Liver (tissue), 8 donors: ENCODE measurements at regions not wholly inside any gene's neighbourhood (a gene's known extent, or its start where the extent isn't known, plus 50 kb on each side); places are given as distances from the start of the nearest gene placed in this dataset.

ENCODE experiments used
- DNase-seq: peaks from one replicate; pipeline ENCODE4 v3.0.0-alpha.2; 2017; ENCODE audit warnings: low spot score
- H3K27ac ChIP-seq, 2 donors: one replicate each; pipeline ENCODE4 v1.7.0; 2013; ENCODE audit warnings: inconsistent platforms in 2 of 2, low read length in 2 of 2, control low read depth in 1 of 2, low read depth in 1 of 2, mild to moderate bottlenecking in 1 of 2
- H3K27me3 ChIP-seq, 4 donors: one replicate each; pipeline versions ENCODE4 v1.6.1 to v1.7.0; 2013; ENCODE audit warnings: low read length in 3 of 4, inconsistent platforms in 1 of 4, mild to moderate bottlenecking in 1 of 4, moderate library complexity in 1 of 4; ENCODE audit not compliant: control insufficient read depth in 4 of 4, insufficient read depth in 4 of 4
- H3K36me3 ChIP-seq, 4 donors: one replicate each; pipeline versions ENCODE4 v1.6.1 to v1.7.0; 2013; ENCODE audit warnings: low read length in 3 of 4, mild to moderate bottlenecking in 3 of 4, low read depth in 1 of 4, moderate library complexity in 1 of 4; ENCODE audit not compliant: control insufficient read depth in 4 of 4, insufficient read depth in 3 of 4
- H3K4me1 ChIP-seq, 4 donors: one replicate each; pipeline versions ENCODE4 v1.6.1 to v1.7.0; 2013; ENCODE audit warnings: low read length in 3 of 4, mild to moderate bottlenecking in 3 of 4, moderate library complexity in 1 of 4; ENCODE audit not compliant: control insufficient read depth in 4 of 4, insufficient read depth in 4 of 4
- H3K4me3 ChIP-seq, 3 donors: one replicate each; pipeline versions ENCODE4 v1.6.1 to v1.7.0; 2013; ENCODE audit warnings: low read length in 3 of 3, control low read depth in 1 of 3, low read depth in 1 of 3, mild to moderate bottlenecking in 1 of 3
- H3K9ac ChIP-seq, 2 donors: one replicate each; pipeline ENCODE4 v1.7.0; 2013; ENCODE audit warnings: low read length in 2 of 2, mild to moderate bottlenecking in 2 of 2, moderate library complexity in 2 of 2, control low read depth in 1 of 2, low read depth in 1 of 2
- H3K9me3 ChIP-seq, 4 donors: one replicate each; pipeline versions ENCODE4 v1.6.1 to v1.7.0; 2013; ENCODE audit warnings: low read length in 3 of 4; ENCODE audit not compliant: control insufficient read depth in 4 of 4
- ATF3 ChIP-seq: IDR thresholded peaks from 2 replicates; pipeline ENCODE4 v1.6.1; 2016; ENCODE audit warnings: antibody characterized with exemption
- CTCF ChIP-seq: fragments of 150-350 bp; IDR thresholded peaks from 2 replicates; pipeline ENCODE4 v1.5.1; 2017; ENCODE audit warnings: improper control_type of control experiment, low read depth, low read length; ENCODE audit not compliant: missing input control
- FOXA1 ChIP-seq: IDR thresholded peaks from 2 replicates; pipeline ENCODE4 v1.6.1; 2016; ENCODE audit warnings: antibody characterized with exemption
- HNF4A ChIP-seq, 2 donors: conservative IDR thresholded peaks; 2 replicates each; pipeline ENCODE4 v1.6.1; 2016; ENCODE audit warnings: antibody characterized with exemption in 2 of 2, mild to moderate bottlenecking in 2 of 2
- HNF4G ChIP-seq: IDR thresholded peaks from 2 replicates; pipeline ENCODE4 v1.6.1; 2016; ENCODE audit warnings: antibody characterized with exemption
- JUND ChIP-seq, 2 donors: IDR thresholded peaks; 2 replicates each; pipeline ENCODE4 v1.6.1; 2016; ENCODE audit warnings: antibody characterized with exemption in 2 of 2
- MAX ChIP-seq: IDR thresholded peaks from 2 replicates; pipeline ENCODE4 v1.6.1; 2016; ENCODE audit warnings: antibody characterized with exemption
- RAD21 ChIP-seq, 2 donors: IDR thresholded peaks; 2 replicates each; pipeline ENCODE4 v1.6.1; 2016; ENCODE audit warnings: antibody characterized with exemption in 2 of 2, mild to moderate bottlenecking in 2 of 2
- REST ChIP-seq: IDR thresholded peaks from 2 replicates; pipeline ENCODE4 v1.6.1; 2016; ENCODE audit warnings: antibody characterized with exemption, mild to moderate bottlenecking
- RXRA ChIP-seq, 2 donors: IDR thresholded peaks; 2 replicates each; pipeline ENCODE4 v1.6.1; 2017 to 2018; ENCODE audit warnings: antibody characterized with exemption in 2 of 2, mild to moderate bottlenecking in 1 of 2
- TAF1 ChIP-seq: conservative IDR thresholded peaks from 2 replicates; pipeline ENCODE4 v1.6.1; 2016; ENCODE audit warnings: antibody characterized with exemption, mild to moderate bottlenecking
- YY1 ChIP-seq: IDR thresholded peaks from 2 replicates; pipeline ENCODE4 v1.6.1; 2016; ENCODE audit warnings: antibody characterized with exemption, mild to moderate bottlenecking
- ZBTB33 ChIP-seq: IDR thresholded peaks from 2 replicates; pipeline ENCODE4 v1.6.1; 2016; ENCODE audit warnings: antibody characterized with exemption
- WGBS: extraction: QIAGEN DNeasy Blood & Tissue Kit; methylation state at CpG from one replicate; pipeline ENCODE4 v1.1.7; 2013; 5-methylcytosine and 5-hydroxymethylcytosine counted together
- donor health status: healthy.
- donor health status: healthy.
- donor health status: healthy.
- donor health status: healthy.
- donor health status: healthy.

- TF ChIP-seq TAF1 (no peak), RAD21 (IDR thresholded peaks at IDR 0.05) (no peak), HNF4A (conservative IDR thresholded peaks at IDR 0.05) (no peak), YY1 (no peak), MAX (no peak), FOXA1 (no peak), ATF3 (no peak)
These were observed 246.6 kb upstream of the IRX2 start (continued) for GRCh38 chr5:2998106-2998505.

GRCh38 chr5:2997179-2997578 lies 245.7 kb upstream of the IRX2 start:
- Histone ChIP-seq H3K4me1 (no peaks in the 10 kb centered on the region), H3K4me3 (no peak overlapping the region), H3K9ac (no peak overlapping the region), H3K27ac (no peak overlapping the region), H3K36me3 (no peaks in the 10 kb centered on the region), H3K27me3 (no peaks in the 10 kb centered on the region), H3K9me3 (peaks cover 0 to 3% (median 1%) of the 10 kb centered on the region in 4 donors)
- TF ChIP-seq RAD21 (IDR thresholded peaks at IDR 0.05): no peak
- TF ChIP-seq HNF4G: no peak
- no peak for TF ChIP-seq ZBTB33
- no peak for TF ChIP-seq MAX
- no peak for TF ChIP-seq ATF3
- TF ChIP-seq RXRA (IDR thresholded peaks at IDR 0.05): no peak
- TF ChIP-seq CTCF: no peak
- no peak for TF ChIP-seq REST
- TF ChIP-seq JUND (IDR thresholded peaks at IDR 0.05): no peak
- no peak for TF ChIP-seq YY1
- no peak for DNase-seq
- 39% methylated on average over 4 of the region's 4 CpGs for WGBS
